Ovary (tissue), 3 donors: ENCODE measurements at regions not wholly inside any gene's neighbourhood (a gene's known extent, or its start where the extent isn't known, plus 50 kb on each side); places are given as distances from the start of the nearest gene placed in this dataset.

Experiments
- EP300 ChIP-seq: sonication (generic); formaldehyde crosslinking; IDR thresholded peaks from one replicate; pipeline ENCODE4 v1.6.1; 2017; ENCODE audit warnings: antibody characterized with exemption
- POLR2A ChIP-seq: fragments of 450-650 bp; IDR thresholded peaks from one replicate; pipeline ENCODE4 v1.6.1; 2017; ENCODE audit warnings: antibody characterized with exemption, mild to moderate bottlenecking, moderate library complexity
- TF ChIP-seq, protein P1 (sequence below), 3 donors: fragments of 450-650 bp in 2 of 3; fragments of 200-600 bp in 1 of 3; IDR thresholded peaks; one replicate each; pipeline versions ENCODE4 v1.5.1 to v1.8.0; 2016 to 2022; ENCODE audit warnings: antibody characterized with exemption in 3 of 3, mild to moderate bottlenecking in 1 of 3
- donor health status: DM: no; HTN: no; CAD: no.

- TF ChIP-seq, protein P1, sequence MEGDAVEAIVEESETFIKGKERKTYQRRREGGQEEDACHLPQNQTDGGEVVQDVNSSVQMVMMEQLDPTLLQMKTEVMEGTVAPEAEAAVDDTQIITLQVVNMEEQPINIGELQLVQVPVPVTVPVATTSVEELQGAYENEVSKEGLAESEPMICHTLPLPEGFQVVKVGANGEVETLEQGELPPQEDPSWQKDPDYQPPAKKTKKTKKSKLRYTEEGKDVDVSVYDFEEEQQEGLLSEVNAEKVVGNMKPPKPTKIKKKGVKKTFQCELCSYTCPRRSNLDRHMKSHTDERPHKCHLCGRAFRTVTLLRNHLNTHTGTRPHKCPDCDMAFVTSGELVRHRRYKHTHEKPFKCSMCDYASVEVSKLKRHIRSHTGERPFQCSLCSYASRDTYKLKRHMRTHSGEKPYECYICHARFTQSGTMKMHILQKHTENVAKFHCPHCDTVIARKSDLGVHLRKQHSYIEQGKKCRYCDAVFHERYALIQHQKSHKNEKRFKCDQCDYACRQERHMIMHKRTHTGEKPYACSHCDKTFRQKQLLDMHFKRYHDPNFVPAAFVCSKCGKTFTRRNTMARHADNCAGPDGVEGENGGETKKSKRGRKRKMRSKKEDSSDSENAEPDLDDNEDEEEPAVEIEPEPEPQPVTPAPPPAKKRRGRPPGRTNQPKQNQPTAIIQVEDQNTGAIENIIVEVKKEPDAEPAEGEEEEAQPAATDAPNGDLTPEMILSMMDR (IDR thresholded peaks at IDR 0.05), result no peak
- TF ChIP-seq EP300 (no peak), POLR2A (no peak)
These were observed 107.2 kb upstream of the ECI2 start for GRCh38 chr6:4242601-4243000.
